AG09309 (cell line): ENCODE measurements at regions not wholly inside any gene's neighbourhood (a gene's known extent, or its start where the extent isn't known, plus 50 kb on each side); places are given as distances from the start of the nearest gene placed in this dataset.

Experiments used
- DNase-seq: peaks from one replicate; pipeline ENCODE4 v3.0.0-alpha.2; 2010; ENCODE audit warnings: low read depth
- H3K4me3 ChIP-seq: 2 replicates; pipeline ENCODE4 v1.5.1; 2011; ENCODE audit warnings: mild to moderate bottlenecking, low read depth, low read length, moderate library complexity; ENCODE audit not compliant: control insufficient read depth
- TF ChIP-seq, protein P1 (sequence below): IDR thresholded peaks from 2 replicates; pipeline ENCODE4 v1.5.1; 2011; ENCODE audit warnings: mild to moderate bottlenecking, low read depth, low read length, inconsistent platforms; ENCODE audit not compliant: insufficient read depth, control insufficient read depth; ENCODE audit errors: missing control alignments

DNA sequence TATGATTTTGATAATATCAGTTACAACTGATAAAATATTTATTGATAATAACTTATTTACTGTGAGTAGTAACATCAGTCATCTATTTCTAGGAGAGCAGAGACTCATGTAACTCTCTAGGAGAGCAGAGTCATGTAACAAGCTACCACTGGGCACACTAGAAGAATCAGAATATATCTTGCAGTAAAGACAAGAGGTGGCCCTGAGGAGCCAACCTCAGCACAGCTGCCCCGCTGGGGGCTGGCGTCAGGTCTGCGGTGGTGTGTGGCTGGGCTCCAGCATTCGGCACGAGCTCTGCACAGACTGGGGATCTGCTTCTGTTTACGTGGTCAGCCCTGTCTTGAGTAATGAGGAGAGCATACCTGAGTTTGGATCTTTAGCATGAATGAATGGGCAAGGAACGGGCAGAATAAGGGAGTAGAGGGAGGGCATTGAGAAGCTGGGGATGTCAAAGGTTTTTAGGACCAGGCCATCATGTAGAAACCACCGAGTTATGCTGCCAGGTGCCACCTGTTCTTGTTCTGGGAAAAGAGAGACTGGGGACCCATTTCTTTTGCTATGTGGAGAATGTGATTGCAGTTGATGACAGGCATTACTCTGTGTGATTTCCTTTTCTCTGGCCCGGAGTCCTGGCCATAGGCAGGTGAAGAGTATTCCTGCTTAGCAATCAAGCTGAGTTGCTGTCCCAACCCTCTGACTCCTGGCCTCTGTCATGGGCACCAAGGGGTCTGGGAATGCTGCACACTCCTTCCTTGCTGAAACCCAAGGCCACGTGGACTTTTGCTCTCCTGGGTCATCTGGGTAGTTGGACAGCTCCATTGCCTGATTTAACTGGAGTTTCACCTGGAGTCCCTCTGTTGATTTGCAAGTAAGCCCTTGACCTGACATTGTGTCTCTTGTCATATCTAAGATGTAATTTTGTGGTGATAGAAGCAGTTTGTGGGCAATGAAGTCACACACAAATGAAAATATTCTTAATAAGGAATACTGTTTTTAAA lies 50.9 kb upstream of the HEPHL1 start:
- TF ChIP-seq, protein P1, sequence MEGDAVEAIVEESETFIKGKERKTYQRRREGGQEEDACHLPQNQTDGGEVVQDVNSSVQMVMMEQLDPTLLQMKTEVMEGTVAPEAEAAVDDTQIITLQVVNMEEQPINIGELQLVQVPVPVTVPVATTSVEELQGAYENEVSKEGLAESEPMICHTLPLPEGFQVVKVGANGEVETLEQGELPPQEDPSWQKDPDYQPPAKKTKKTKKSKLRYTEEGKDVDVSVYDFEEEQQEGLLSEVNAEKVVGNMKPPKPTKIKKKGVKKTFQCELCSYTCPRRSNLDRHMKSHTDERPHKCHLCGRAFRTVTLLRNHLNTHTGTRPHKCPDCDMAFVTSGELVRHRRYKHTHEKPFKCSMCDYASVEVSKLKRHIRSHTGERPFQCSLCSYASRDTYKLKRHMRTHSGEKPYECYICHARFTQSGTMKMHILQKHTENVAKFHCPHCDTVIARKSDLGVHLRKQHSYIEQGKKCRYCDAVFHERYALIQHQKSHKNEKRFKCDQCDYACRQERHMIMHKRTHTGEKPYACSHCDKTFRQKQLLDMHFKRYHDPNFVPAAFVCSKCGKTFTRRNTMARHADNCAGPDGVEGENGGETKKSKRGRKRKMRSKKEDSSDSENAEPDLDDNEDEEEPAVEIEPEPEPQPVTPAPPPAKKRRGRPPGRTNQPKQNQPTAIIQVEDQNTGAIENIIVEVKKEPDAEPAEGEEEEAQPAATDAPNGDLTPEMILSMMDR: no peak
- no peak for DNase-seq

More for the DNA sequence above, 50.9 kb upstream of the HEPHL1 start:
- H3K4me3 ChIP-seq: no peak overlapping the region
